NCI-H510A (cell line): ENCODE measurements at regions not wholly inside any gene's neighbourhood (a gene's known extent, or its start where the extent isn't known, plus 50 kb on each side); places are given as distances from the start of the nearest gene placed in this dataset.
A peak's percentile ranks its signal among the peaks of the same experiment; 100 is the strongest.
"Not testable (repeated sequence)": the region's sequence is repeated elsewhere in the genome, so short reads cannot be mapped to it uniquely, and the experiment has no call there.

ENCODE experiments used
- DNase-seq: peaks from one replicate; lab custom pipeline; 2025; lab: John Stamatoyannopoulos, UW

DNA sequence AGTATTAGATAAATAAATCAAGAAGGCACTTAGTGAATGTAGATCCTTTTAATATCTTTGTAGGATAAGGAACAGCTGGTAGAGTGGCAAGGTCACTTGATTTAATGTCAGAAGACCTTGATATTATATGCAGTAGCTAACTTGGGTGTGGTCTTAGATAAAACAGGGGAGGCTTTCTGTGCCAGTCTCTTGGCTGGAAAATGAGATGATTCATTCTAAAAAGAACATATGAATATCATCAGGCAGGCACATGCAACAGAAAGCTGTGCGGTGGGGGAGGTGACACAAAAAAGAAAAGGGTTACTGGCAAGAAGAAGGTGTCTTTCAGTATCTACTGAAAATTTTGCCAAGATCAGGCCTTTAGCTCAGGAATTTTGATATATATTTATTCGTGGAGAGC is 931.7 kb upstream of the CELF4 start:
- no peak for DNase-seq

- DNase-seq, result no peak
These were observed 930.7 kb upstream of the CELF4 start for GRCh38 chr18:38496222-38496793.

GRCh38 chr18:38494065-38494464 is 928.5 kb upstream of the CELF4 start:
- no peak for DNase-seq

GRCh38 chr18:38491195-38491594 is 925.6 kb upstream of the CELF4 start:
- no peak for DNase-seq

DNA sequence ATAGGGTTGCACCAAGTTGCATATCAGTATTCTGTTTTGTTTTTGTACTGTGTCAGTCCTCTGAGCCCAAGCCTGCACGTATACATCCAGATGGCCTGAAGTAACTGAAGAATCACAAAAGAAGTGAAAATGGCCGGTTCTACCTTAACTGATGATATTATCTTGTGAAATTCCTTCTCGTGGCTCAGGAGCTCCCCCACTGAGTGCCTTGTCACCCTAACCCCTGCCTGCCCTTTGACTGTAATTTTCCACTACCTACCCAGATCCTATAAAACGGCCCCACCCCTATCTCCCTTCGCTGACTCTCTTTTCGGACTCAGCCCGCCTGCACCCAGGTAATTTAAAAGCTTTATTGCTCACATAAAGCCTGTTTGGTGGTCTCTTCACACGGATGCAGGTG is 924.1 kb upstream of the CELF4 start:
- DNase-seq, result not testable (repeated sequence)

- DNase-seq, result no peak
These were observed 921.9 kb upstream of the CELF4 start for GRCh38 chr18:38487521-38487920.

DNA sequence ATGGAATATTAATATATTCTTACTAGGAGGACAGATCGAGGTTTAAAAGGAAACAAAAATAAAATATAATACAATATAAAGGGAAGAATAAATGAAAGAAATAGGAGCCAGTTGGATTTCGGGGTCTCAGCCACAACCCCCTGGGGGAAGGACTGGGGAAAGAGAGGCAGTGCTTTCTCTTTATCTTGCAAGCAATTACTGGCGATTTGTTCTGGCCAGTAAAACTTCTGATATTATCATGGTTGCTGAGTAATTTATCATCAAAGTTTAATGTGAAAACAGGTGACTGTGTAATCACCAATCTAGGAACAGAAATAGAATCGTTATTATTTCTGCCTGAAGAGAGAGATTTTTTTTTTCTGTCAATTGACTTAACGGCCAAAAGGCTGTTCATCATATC is 917.7 kb upstream of the CELF4 start:
- no peak for DNase-seq

GRCh38 chr18:38481576-38481975 is 916.0 kb upstream of the CELF4 start:
- DNase-seq, result no peak

- no peak for DNase-seq
These were observed 910.1 kb upstream of the CELF4 start for GRCh38 chr18:38475686-38476085.

DNA sequence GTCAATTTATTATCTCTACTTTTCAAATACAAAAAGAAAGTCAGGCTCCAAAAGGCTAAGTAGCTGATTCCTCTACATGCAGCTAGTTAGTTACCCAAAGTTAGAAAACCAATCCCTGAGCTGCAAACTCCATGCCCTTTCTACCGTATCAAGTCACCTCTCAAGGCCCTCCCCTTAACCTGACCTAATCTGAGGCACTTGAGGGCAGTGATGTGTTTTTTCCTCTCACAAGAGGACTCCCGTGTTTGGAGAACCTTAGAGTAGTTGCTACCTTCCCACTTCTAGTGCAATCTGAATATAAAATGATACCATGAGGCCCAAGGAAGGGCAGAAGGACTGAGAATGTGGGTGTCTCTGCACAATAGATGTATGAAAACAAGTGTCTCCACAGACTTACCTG is 907.9 kb upstream of the CELF4 start:
- no peak for DNase-seq

DNA sequence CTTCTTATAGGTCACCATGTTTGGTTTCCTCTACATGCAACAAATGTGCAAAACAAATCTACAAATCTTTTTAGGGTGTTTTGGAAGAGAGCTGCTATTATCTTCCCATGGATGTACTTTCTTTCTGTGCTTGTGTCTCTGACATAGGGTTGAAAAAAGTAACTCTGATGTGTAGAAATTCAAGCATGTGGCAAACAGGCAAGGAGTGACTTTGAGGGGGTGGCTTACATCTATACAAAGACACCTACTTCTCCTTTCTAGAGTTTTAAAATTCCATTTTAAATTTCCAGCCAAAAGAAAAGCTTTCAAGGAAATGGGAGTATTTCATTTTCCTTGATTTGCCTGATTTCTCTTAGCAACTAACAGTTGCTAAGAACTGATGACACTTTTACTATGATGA is 904.8 kb upstream of the CELF4 start:
- no peak for DNase-seq

DNA sequence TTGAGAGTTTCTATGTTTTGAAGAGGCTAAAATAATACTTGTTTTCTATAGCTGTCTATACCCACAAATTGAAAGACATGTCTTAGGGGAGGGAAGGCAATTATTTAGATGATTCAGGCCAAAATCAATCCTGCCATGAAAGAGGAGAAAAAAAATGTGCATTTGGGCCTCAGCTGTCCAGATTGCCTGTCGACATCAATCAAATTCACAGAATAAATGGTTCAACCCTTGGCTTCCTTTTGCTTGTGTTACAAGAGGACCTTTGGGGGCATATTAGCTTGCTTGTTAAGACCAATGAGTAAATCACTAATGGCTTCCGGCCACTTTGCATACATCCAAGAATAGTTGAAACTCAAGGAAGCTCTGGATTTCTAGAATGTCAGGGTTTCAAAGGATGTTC is 900.8 kb upstream of the CELF4 start:
- DNase-seq, result no peak

DNA sequence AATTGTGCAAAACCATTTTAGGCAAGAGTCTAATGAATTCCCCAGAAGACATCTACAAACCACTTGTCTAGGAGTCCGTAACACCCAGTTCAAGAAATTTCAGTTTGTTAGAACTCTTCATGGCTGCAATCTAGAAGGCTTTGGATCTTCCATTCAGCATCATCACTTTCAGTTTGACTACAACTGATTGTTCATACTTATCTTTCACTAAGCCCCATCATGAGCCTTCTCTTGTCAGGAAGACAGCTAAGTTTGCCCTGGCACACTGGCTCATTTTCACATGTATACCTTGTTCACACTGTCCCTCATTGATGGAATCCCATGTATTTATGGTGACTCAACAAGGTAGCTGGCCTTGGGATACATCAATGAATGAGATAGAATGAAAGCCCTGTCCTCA is 898.4 kb upstream of the CELF4 start:
- DNase-seq, result no peak

DNA sequence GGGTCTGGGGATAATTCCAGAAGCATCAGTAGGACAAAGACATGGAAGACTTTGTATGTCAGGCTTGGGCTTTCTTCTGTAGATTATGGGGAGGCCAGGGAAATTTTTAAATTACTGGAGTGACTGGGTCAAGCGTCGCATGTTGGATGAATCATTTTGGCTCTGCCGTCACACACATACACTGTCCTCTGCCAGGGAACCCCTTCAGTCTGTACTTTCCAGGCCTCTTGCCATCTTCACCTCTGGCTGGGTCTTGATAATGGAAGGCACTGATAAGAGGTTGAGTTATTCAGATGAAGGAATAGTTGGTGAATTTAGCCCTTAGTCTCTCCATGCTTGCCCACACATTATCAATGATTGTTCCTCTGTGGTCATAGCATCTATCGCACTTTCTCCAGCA is 895.1 kb upstream of the CELF4 start:
- DNase-seq, result no peak

DNA sequence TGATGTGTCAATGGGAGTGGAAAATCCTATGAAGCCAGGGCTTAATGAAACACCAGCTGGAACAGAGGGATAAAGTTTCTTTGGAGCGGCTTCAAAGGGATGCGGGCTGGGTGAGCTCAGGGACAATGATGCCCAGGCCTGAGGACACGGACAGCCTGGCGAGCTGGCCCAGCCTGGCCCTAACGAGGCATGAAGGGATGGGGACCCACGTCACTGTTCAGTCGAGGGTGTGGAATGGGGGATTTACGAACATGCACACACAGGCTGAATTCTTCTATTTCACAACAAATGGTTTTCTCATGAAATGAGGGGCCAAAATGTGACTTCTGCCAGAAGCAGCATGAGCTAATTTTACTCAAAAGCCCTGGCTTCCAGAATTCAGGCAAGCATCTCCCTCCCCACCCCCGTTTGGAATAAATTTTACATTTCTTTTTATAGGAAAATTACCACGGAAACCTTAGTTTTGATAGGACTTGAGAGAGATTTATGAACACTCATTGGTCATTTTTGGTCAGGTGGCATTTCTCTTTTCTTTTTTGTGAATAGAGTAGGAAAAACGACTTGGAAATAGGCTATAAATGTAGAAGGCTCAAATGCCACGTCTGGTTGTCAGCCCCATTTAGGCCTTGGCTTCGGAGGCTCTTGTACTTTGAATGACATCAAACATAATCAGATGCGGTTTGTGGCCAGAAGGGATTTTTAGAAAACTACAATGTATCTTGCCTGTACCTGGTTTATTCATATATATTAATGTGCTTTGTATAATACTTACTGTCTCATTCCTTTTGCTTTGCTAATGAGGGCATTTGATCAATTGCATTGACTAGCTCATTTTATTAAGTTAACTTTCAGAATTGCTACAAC is 893.8 kb upstream of the CELF4 start:
- no peak for DNase-seq

DNA sequence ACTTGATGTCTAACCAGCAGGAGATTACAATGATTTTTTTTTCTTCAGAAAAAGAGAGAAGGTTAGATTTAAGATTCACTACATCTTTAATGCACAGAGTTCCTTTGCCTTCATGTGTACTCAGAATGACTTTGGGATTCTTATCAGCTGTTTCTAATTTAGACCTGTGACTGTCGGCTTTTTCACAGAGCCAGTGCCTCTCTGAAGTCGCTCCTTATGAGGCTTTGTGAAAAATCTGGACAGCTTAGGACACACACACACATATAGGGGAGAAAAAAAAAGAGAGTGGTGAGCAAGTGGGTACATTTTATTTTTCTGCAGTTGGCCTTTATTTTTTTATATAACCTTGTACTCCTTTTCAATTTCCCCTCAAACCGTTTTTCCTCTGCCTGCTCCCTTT is 893.1 kb upstream of the CELF4 start:
- DNase-seq, result no peak

DNA sequence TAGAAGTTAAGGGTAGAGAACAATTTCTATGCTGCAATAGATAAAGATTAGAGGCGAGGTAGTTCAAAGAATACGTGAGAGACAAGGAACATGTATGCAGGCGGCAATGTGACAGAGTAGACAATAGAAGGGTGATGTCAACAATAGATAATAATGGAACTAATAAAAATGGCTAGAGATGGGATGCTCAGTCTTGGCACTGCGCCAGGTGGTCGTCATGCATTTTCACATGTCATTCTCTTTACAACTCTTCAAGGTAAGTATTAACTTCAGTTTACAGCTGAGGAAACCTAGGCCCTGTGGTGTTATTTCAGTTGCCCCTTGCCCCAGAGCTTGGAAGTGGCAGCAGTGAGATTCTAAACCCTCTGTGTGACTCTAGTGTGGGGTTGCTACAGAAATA is 890.7 kb upstream of the CELF4 start:
- no peak for DNase-seq

- no peak for DNase-seq
These were observed 889.3 kb upstream of the CELF4 start for GRCh38 chr18:38454764-38455469.

GRCh38 chr18:38453880-38454279 is 888.3 kb upstream of the CELF4 start:
- DNase-seq, result peak; percentile 72

GRCh38 chr18:38450876-38451275 is 885.3 kb upstream of the CELF4 start:
- DNase-seq, result no peak

GRCh38 chr18:38445804-38446145 is 880.2 kb upstream of the CELF4 start:
- no peak for DNase-seq

DNA sequence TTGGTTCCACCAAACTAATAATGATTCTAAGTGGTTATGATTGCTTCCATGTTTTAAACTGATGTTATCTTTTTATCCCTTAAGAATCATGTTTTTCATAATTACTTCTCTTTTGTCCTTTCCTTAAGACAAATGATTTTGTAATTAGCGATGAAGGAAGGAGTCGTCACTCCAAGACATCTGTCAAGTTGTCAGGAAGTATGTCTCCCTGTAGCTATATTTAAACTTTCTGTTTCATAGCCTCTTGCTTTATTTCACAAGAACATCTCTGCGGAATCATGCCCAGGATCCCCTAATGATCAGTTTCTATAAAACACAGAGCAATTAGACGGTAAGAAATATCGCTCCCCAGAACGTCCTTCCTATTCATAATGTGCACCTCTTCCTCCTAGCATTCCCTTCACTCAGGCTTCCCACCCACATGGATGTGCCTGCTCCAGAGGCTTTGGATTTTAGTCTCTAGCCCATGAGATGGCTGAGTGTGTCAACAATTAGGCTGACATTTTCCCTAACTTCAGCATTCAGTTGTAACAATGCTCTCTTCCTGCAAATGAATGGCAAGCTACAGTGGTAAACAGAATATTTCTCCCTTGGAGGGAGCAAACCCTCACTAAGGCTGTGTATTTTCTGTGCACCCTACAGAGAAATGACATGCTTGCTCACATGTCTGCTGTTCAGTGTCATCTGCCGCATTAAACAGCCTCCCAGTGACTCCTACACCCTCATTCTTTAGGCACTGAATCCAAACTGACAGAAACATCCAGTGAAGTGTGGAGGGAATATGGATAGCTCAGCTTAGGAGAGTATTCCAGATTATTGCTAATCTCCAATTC is 879.6 kb upstream of the CELF4 start:
- no peak for DNase-seq
